T-cell (primary cell): ENCODE measurements at regions not wholly inside any gene's neighbourhood (a gene's known extent, or its start where the extent isn't known, plus 50 kb on each side); places are given as distances from the start of the nearest gene placed in this dataset.

ENCODE experiments used
- ATAC-seq, 4 experiments: fragments of 200-7000 bp in 3 of 4; fragments of 150-1000 bp in 1 of 4; cut with Tn5 transposase; replicated peaks in 1 of 4; 1 replicate in 3 of 4; 2 replicates in 1 of 4; pipeline ENCODE4 v1.10.0; 2021; ENCODE audit warnings: moderate library complexity in 3 of 4, mild to moderate bottlenecking in 2 of 4, moderate number of reproducible peaks in 1 of 4
- CTCF ChIA-PET, 2 donors: fragments of 300-600 bp; sonication (Branson Sonifier 250); formaldehyde crosslinking; loops; one replicate each; lab custom pipeline; 2022; ENCODE audit warnings: antibody characterized with exemption in 2 of 2; lab: Charles Lee
- POLR2A ChIA-PET, 2 donors: fragments of 300-600 bp; sonication (Branson Sonifier 250); formaldehyde crosslinking; loops; one replicate each; lab custom pipeline; 2022; ENCODE audit warnings: antibody characterized with exemption in 2 of 2; lab: Charles Lee
- DNase-seq, 35 experiments: peaks; one replicate each; pipeline versions ENCODE4 v3.0.0 to v3.0.0-alpha.2; 2013 to 2023
- H3K27ac ChIP-seq: one replicate; pipeline ENCODE4 v1.5.1; 2013; ENCODE audit warnings: low read length
- H3K27me3 ChIP-seq, 2 experiments: replicated peaks in 1 of 2; 1 replicate in 1 of 2; 2 replicates in 1 of 2; pipeline versions ENCODE4 v1.6.1 to v1.7.0; 2013; ENCODE audit warnings: low read length in 1 of 2, mixed read lengths in 1 of 2; ENCODE audit not compliant: control insufficient read depth in 2 of 2, insufficient read depth in 2 of 2; ENCODE audit errors: extremely low read depth in 1 of 2
- H3K36me3 ChIP-seq, 2 donors: 1 replicate in 1 of 2; 2 replicates in 1 of 2; pipeline versions ENCODE4 v1.6.1 to v1.7.0; 2013; ENCODE audit warnings: low read length in 1 of 2; ENCODE audit not compliant: control insufficient read depth in 2 of 2, insufficient read depth in 1 of 2; ENCODE audit errors: extremely low read depth in 1 of 2
- H3K4me1 ChIP-seq, 2 experiments: 1 replicate in 1 of 2; 2 replicates in 1 of 2; pipeline versions ENCODE4 v1.6.1 to v1.7.0; 2013; ENCODE audit warnings: low read length in 2 of 2, mixed read lengths in 1 of 2; ENCODE audit not compliant: insufficient read depth in 2 of 2, control insufficient read depth in 1 of 2; ENCODE audit errors: extremely low read depth in 1 of 2
- H3K4me3 ChIP-seq, 2 donors: 1 replicate in 1 of 2; 2 replicates in 1 of 2; pipeline versions ENCODE4 v1.5.1 to v1.7.0; 2013; ENCODE audit warnings: mild to moderate bottlenecking in 2 of 2, low read length in 1 of 2, moderate library complexity in 1 of 2; ENCODE audit not compliant: control insufficient read depth in 1 of 2; ENCODE audit errors: extremely low read depth in 1 of 2
- H3K9me3 ChIP-seq: 2 replicates; pipeline ENCODE4 v1.7.0; 2013
- H3K27ac Mint-ChIP-seq, 2 donors: one replicate each; pipeline ENCODE4 v1.8.0; 2020 to 2021; ENCODE audit warnings: mild to moderate bottlenecking in 2 of 2, mixed read lengths in 2 of 2
- H3K27me3 Mint-ChIP-seq, 2 donors: one replicate each; pipeline ENCODE4 v1.8.0; 2021 to 2022; ENCODE audit warnings: mixed read lengths in 2 of 2
- H3K36me3 Mint-ChIP-seq: one replicate; pipeline ENCODE4 v1.8.0; 2021; ENCODE audit warnings: mixed read lengths
- H3K4me1 Mint-ChIP-seq, 3 donors: one replicate each; pipeline ENCODE4 v1.8.0; 2020 to 2022; ENCODE audit warnings: mixed read lengths in 3 of 3, mild to moderate bottlenecking in 1 of 3
- H3K4me3 Mint-ChIP-seq, 3 donors: one replicate each; pipeline ENCODE4 v1.8.0; 2020 to 2022; ENCODE audit warnings: mild to moderate bottlenecking in 3 of 3, mixed read lengths in 3 of 3, moderate library complexity in 3 of 3
- H3K9me3 Mint-ChIP-seq, 3 donors: one replicate each; pipeline ENCODE4 v1.8.0; 2020 to 2022; ENCODE audit warnings: mixed read lengths in 3 of 3
- WGBS: methylation state at CpG from one replicate; pipeline ENCODE4 v1.1.5; 2013; ENCODE audit warnings: missing lambda C conversion rate; ENCODE audit not compliant: insufficient coverage; 5-methylcytosine and 5-hydroxymethylcytosine counted together

DNA sequence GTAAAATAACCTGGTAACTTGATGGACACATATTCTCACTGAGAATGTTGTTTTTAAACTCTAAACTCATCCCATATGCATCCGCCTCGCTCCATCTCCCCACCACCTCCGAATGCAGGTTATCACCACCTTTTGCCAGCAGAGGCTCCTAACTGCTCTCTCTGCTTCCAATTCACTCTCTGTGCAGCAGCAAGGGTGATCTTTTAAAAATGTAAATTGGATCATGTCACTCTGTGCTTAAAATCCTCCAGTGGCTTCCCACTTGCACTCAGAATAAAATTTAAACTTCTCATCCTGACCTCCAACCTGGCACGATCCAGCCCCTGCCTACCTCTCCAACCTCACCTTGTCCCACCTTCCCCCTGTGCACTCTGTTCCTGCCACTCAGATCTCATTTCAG, 317.2 kb downstream of the ZSWIM6 start:
- no peak for ATAC-seq
- H3K9me3 Mint-ChIP-seq: no peaks in the 10 kb centered on the region
- no peaks in the 10 kb centered on the region for H3K36me3 Mint-ChIP-seq
- POLR2A ChIA-PET: no interaction called here
- 100% methylated on average over 1 of the region's 4 CpGs for WGBS
- Histone ChIP-seq H3K4me3 (no peak overlapping the region), H3K27ac (no peak overlapping the region), H3K4me1 (no peaks in the 10 kb centered on the region), H3K27me3 (no peaks in the 10 kb centered on the region), H3K9me3 (no peaks in the 10 kb centered on the region), H3K36me3 (no peaks in the 10 kb centered on the region)
- DNase-seq: no peak
- no peaks in the 10 kb centered on the region for H3K4me1 Mint-ChIP-seq
- H3K27me3 Mint-ChIP-seq: peaks cover 6 to 9% of the 10 kb centered on the region in 2 donors
- H3K4me3 Mint-ChIP-seq: no peak overlapping the region
- CTCF ChIA-PET: interaction anchor here in 1 of 2 donors (1.0 kb wide), 1 partner anchor 9 kb away, joined by 4 read pairs; no protein-coding TSS in a partner anchor
- H3K27ac Mint-ChIP-seq: no peak overlapping the region

DNA sequence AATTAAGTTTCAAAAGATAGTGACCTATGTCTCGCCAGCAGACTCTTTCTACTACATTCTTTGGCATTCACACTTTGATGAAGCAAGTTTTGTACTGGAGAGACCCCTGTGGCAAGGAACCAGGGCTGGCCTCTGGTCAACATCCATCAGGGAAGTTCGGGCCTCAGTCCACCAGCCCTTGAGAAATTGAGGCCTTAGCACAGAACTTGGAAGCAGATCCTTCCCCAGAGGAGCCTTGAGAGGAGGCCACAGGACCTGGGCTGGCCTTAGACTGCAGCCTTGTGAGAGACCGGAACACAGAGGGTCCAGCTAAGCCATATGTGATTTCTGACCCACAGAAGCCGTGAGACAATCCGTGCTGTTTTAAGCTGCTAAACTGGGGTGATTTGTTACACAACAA, 317.9 kb downstream of the ZSWIM6 start:
- no peak for ATAC-seq
- Histone ChIP-seq H3K27ac (no peak overlapping the region), H3K27me3 (peaks cover 0 to 4% of the 10 kb centered on the region in 2 experiments), H3K9me3 (no peaks in the 10 kb centered on the region), H3K36me3 (no peaks in the 10 kb centered on the region), H3K4me1 (no peaks in the 10 kb centered on the region), H3K4me3 (no peak overlapping the region)
- no peak for DNase-seq
- Mint-ChIP-seq H3K27me3 (peaks cover 6 to 9% of the 10 kb centered on the region in 2 donors), H3K4me3 (no peak overlapping the region), H3K27ac (no peak overlapping the region), H3K36me3 (no peaks in the 10 kb centered on the region), H3K4me1 (no peaks in the 10 kb centered on the region), H3K9me3 (no peaks in the 10 kb centered on the region)
- CTCF ChIA-PET: interaction anchor here in 1 of 2 donors (1.0 kb wide), 1 partner anchor 9 kb away, joined by 3 read pairs; no protein-coding TSS in a partner anchor
- 69% methylated on average over 2 of the region's 5 CpGs for WGBS
- POLR2A ChIA-PET: no interaction called here

DNA sequence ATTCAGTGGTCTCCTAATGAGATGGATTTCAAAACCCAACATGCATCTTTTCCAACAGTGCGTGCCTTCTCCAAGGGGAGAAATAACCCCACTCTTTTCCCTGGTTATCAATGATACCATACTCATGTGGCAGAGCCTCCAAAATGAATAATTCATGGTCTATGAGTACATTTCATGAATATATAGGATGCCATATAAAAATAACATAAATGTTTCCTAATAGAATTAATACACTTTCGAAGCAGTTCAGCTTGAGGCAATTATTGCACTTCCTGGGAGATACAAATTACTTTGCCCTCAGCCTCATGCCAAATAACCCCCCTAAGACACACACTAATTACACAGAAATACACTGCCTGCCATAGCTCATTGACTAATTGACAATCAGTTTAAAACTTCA, 318.6 kb downstream of the ZSWIM6 start:
- ATAC-seq: no peak

DNA sequence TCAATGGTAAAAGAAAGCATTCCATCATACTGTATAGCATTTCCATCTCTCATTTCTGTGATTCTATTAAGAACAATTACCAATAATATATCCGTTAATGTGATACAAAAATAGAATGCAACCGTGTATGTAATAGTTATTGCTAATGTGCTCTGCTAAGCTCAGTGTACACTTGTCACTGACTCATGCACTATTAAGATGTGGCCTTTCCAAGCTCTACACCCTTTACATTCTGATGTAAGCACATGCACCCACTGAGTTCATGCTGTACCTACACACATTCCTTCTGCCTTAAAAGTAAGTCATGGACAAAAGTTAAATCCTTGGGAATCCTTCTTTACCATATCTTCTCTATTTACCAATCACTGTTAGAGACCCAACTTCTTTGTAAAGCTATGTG, 319.1 kb downstream of the ZSWIM6 start:
- no peak overlapping the region for H3K4me3 Mint-ChIP-seq
- H3K27ac Mint-ChIP-seq: no peak overlapping the region
- no CpG with 5 or more reads among the region's 2 CpGs for WGBS
- Histone ChIP-seq H3K4me1 (no peaks in the 10 kb centered on the region), H3K36me3 (no peaks in the 10 kb centered on the region), H3K27me3 (peaks cover 0 to 8% of the 10 kb centered on the region in 2 experiments), H3K27ac (no peak overlapping the region), H3K9me3 (no peaks in the 10 kb centered on the region), H3K4me3 (no peak overlapping the region)
- POLR2A ChIA-PET: no interaction called here
- ATAC-seq (no peak), DNase-seq (no peak)
- no peaks in the 10 kb centered on the region for H3K9me3 Mint-ChIP-seq
- CTCF ChIA-PET: no interaction called here
- no peaks in the 10 kb centered on the region for H3K36me3 Mint-ChIP-seq
- no peaks in the 10 kb centered on the region for H3K4me1 Mint-ChIP-seq
- H3K27me3 Mint-ChIP-seq: peaks cover 9 to 12% of the 10 kb centered on the region in 2 donors

More for the DNA sequence above, 318.6 kb downstream of the ZSWIM6 start:
- Histone ChIP-seq H3K27ac (no peak overlapping the region), H3K9me3 (no peaks in the 10 kb centered on the region), H3K4me1 (no peaks in the 10 kb centered on the region), H3K27me3 (peaks cover 0 to 6% of the 10 kb centered on the region in 2 experiments), H3K4me3 (no peak overlapping the region), H3K36me3 (no peaks in the 10 kb centered on the region)
- H3K36me3 Mint-ChIP-seq: no peaks in the 10 kb centered on the region
- no peaks in the 10 kb centered on the region for H3K4me1 Mint-ChIP-seq
- ChIA-PET POLR2A (no interaction called here), CTCF (interaction anchor here in 1 of 2 donors (1.0 kb wide), 1 partner anchor 8 kb away, joined by 3 read pairs; no protein-coding TSS in a partner anchor)
- no peak overlapping the region for H3K27ac Mint-ChIP-seq
- H3K9me3 Mint-ChIP-seq: no peaks in the 10 kb centered on the region
- no CpG with 5 or more reads among the region's 2 CpGs for WGBS
- no peak for DNase-seq
- H3K4me3 Mint-ChIP-seq: no peak overlapping the region
- peaks cover 9 to 12% of the 10 kb centered on the region in 2 donors for H3K27me3 Mint-ChIP-seq

DNA sequence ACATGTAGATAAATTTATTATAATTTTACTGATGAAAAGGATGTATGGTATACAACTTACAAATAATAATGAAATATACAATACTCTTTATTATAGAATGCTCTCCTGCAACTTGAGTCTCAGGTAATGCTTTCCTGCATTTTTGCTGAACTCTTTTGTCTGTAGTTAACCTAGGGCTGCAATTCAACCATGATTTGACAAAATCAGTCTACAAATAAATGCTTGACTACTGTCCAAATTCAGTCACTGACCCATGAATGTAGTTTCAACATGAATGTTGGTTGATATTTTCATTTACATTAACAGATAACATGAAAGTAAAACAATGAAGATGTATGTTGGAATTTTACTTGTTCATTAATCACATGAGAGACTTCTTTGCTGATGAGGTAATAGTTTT, 320.9 kb downstream of the ZSWIM6 start:
- Histone ChIP-seq H3K4me3 (no peak overlapping the region), H3K36me3 (no peaks in the 10 kb centered on the region), H3K4me1 (no peaks in the 10 kb centered on the region), H3K27me3 (peaks cover 0 to 8% of the 10 kb centered on the region in 2 experiments), H3K27ac (no peak overlapping the region), H3K9me3 (no peaks in the 10 kb centered on the region)
- no peak overlapping the region for H3K4me3 Mint-ChIP-seq
- H3K27me3 Mint-ChIP-seq: peaks cover 12 to 15% of the 10 kb centered on the region in 2 donors
- no peaks in the 10 kb centered on the region for H3K36me3 Mint-ChIP-seq
- H3K4me1 Mint-ChIP-seq: no peaks in the 10 kb centered on the region
- POLR2A ChIA-PET: no interaction called here
- no peaks in the 10 kb centered on the region for H3K9me3 Mint-ChIP-seq
- no peak for DNase-seq
- CTCF ChIA-PET: no interaction called here
- no peak for ATAC-seq
- no peak overlapping the region for H3K27ac Mint-ChIP-seq

DNA sequence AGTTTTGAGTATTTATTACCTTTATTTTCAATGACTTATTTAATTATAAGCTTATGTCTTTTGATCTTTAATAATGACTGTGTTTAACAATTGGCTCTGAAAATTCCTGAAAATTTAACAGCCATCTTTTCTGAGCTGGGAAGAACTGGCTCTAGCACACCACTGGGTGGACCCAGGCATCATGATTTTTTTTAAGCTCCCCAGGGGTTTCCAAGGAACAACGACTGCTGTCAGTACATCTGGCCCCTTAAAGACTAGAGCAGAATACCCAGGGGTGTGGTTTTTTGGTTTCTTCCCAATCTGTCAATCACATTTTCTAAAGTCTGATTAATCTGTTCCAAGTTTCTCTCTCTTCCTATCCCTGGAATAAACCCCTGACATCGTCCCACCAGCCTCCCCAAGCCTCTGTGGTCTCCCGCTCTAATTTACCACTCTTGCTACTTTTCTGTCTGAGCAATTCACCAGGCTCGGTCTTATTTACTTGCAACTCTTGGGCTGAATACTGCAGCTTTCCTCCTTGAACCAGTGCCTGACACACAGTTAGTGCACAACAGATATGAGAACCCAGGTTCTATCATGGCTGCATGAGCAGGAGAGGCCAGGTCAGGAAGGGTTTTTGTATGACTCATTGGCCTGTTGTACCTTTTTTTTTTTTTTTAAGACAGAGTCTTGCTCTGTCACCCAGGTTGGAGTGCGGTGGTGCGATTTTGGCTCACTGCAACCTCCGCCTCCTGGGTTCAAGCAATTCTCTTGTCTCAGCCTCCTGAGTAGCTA, 321.9 kb downstream of the ZSWIM6 start:
- CTCF ChIA-PET: interaction anchor here in 1 of 2 donors (1.5 kb wide), 1 partner anchor 18 kb away, joined by 3 read pairs; no protein-coding TSS in a partner anchor
- no peaks in the 10 kb centered on the region for H3K4me1 ChIP-seq
- H3K36me3 ChIP-seq: no peaks in the 10 kb centered on the region
- no peaks in the 10 kb centered on the region for H3K36me3 Mint-ChIP-seq
- no peak overlapping the region for H3K27ac Mint-ChIP-seq
- ATAC-seq (no peak), DNase-seq (no peak)
- H3K4me3 Mint-ChIP-seq: no peak overlapping the region
- H3K4me3 ChIP-seq: no peak overlapping the region
- POLR2A ChIA-PET: no interaction called here
- no peaks in the 10 kb centered on the region for H3K9me3 Mint-ChIP-seq
- H3K9me3 ChIP-seq: no peaks in the 10 kb centered on the region
- WGBS: 83% methylated on average over 3 of the region's 7 CpGs
- peaks cover 8 to 11% of the 10 kb centered on the region in 2 donors for H3K27me3 Mint-ChIP-seq
- H3K27me3 ChIP-seq: peaks cover 0 to 11% of the 10 kb centered on the region in 2 experiments
- H3K4me1 Mint-ChIP-seq: no peaks in the 10 kb centered on the region
- H3K27ac ChIP-seq: no peak overlapping the region
